H9 (cell line): ENCODE measurements at regions not wholly inside any gene's neighbourhood (a gene's known extent, or its start where the extent isn't known, plus 50 kb on each side); places are given as distances from the start of the nearest gene placed in this dataset.

Experiments used
- DNase-seq: peaks from one replicate; pipeline ENCODE4 v3.0.0-alpha.2; 2017
- H2AFZ ChIP-seq: one replicate; pipeline ENCODE4 v1.6.1; 2013; ENCODE audit warnings: mild to moderate bottlenecking, low read length, control low read depth, moderate library complexity
- H2AK5ac ChIP-seq: 2 replicates; pipeline ENCODE4 v1.6.1; 2013; ENCODE audit warnings: low read length, control low read depth, mixed read lengths; ENCODE audit not compliant: insufficient read length
- H2BK120ac ChIP-seq: one replicate; pipeline ENCODE4 v1.6.1; 2013; ENCODE audit warnings: low read depth, mild to moderate bottlenecking, low read length, control low read depth, inconsistent platforms; ENCODE audit not compliant: poor library complexity, severe bottlenecking
- H2BK12ac ChIP-seq: 2 replicates; pipeline ENCODE4 v1.6.1; 2013; ENCODE audit warnings: low read length, control low read depth, mixed read lengths, low read depth; ENCODE audit not compliant: insufficient read length
- H2BK15ac ChIP-seq: 2 replicates; pipeline ENCODE4 v1.6.1; 2013; ENCODE audit warnings: low read depth, low read length, control low read depth
- H2BK20ac ChIP-seq: one replicate; pipeline ENCODE4 v1.6.1; 2013; ENCODE audit warnings: low read depth, mild to moderate bottlenecking, low read length, control low read depth, inconsistent platforms; ENCODE audit not compliant: poor library complexity, severe bottlenecking
- H2BK5ac ChIP-seq: 2 replicates; pipeline ENCODE4 v1.6.1; 2013; ENCODE audit warnings: low read length, control low read depth, mixed read lengths; ENCODE audit not compliant: insufficient read length
- H3K14ac ChIP-seq: 2 replicates; pipeline ENCODE4 v1.6.1; 2013; ENCODE audit warnings: low read length, control low read depth; ENCODE audit not compliant: insufficient read depth
- H3K18ac ChIP-seq: 2 replicates; pipeline ENCODE4 v1.6.1; 2013; ENCODE audit warnings: low read depth, mild to moderate bottlenecking, mixed read lengths, low read length, control low read depth; ENCODE audit not compliant: insufficient read length
- H3K23ac ChIP-seq: 2 replicates; pipeline ENCODE4 v1.6.1; 2013; ENCODE audit warnings: low read length, control low read depth, mixed read lengths, low read depth; ENCODE audit not compliant: insufficient read length
- H3K23me2 ChIP-seq: 2 replicates; pipeline ENCODE4 v1.6.1; 2013; ENCODE audit warnings: low read depth, mild to moderate bottlenecking, mixed read lengths, low read length, control low read depth; ENCODE audit not compliant: insufficient read length, poor library complexity, severe bottlenecking
- H3K27ac ChIP-seq: 2 replicates; pipeline ENCODE4 v1.5.1; 2013; ENCODE audit warnings: low read length, control low read depth, mixed read lengths, low read depth; ENCODE audit not compliant: insufficient read length
- H3K27me3 ChIP-seq: 2 replicates; pipeline ENCODE4 v1.6.1; 2013; ENCODE audit warnings: low read length, control low read depth, inconsistent platforms; ENCODE audit not compliant: insufficient read depth
- H3K4ac ChIP-seq: 2 replicates; pipeline ENCODE4 v1.6.1; 2013; ENCODE audit warnings: low read depth, mild to moderate bottlenecking, control low read depth, inconsistent platforms, low read length, moderate library complexity
- H3K4me1 ChIP-seq: 2 replicates; pipeline ENCODE4 v1.6.1; 2013; ENCODE audit warnings: low read length, control low read depth, inconsistent platforms; ENCODE audit not compliant: insufficient read depth
- H3K4me2 ChIP-seq: 2 replicates; pipeline ENCODE4 v1.6.1; 2013; ENCODE audit warnings: low read length, control low read depth, mixed read lengths; ENCODE audit not compliant: insufficient read length, insufficient read depth
- H3K56ac ChIP-seq: 2 replicates; pipeline ENCODE4 v1.6.1; 2013; ENCODE audit warnings: low read depth, mild to moderate bottlenecking, mixed read lengths, low read length, control low read depth; ENCODE audit not compliant: insufficient read length
- H3K79me1 ChIP-seq: 2 replicates; pipeline ENCODE4 v1.6.1; 2013; ENCODE audit warnings: low read depth, mild to moderate bottlenecking, moderate library complexity, low read length, control low read depth, inconsistent platforms; ENCODE audit not compliant: insufficient read depth, poor library complexity, severe bottlenecking
- H3K79me2 ChIP-seq: 2 replicates; pipeline ENCODE4 v1.6.1; 2013; ENCODE audit warnings: low read length, control low read depth, inconsistent platforms; ENCODE audit not compliant: insufficient read depth
- H3K9ac ChIP-seq: 2 replicates; pipeline ENCODE4 v1.6.1; 2013; ENCODE audit warnings: low read length, control low read depth, mixed read lengths; ENCODE audit not compliant: insufficient read length; ENCODE audit errors: extremely low read depth
- H3K9me3 ChIP-seq: one replicate; pipeline ENCODE4 v1.6.1; 2013; ENCODE audit warnings: low read depth, low read length, inconsistent platforms; ENCODE audit not compliant: control insufficient read depth
- H3T11ph ChIP-seq: one replicate; pipeline ENCODE4 v1.6.1; 2013; ENCODE audit warnings: mild to moderate bottlenecking, low read length, control low read depth, inconsistent platforms
- H4K20me1 ChIP-seq: one replicate; pipeline ENCODE4 v1.6.1; 2013; ENCODE audit not compliant: control insufficient read depth, insufficient read length, insufficient read depth
- H4K5ac ChIP-seq: 2 replicates; pipeline ENCODE4 v1.6.1; 2013; ENCODE audit warnings: low read depth, mild to moderate bottlenecking, mixed read lengths, low read length, control low read depth; ENCODE audit not compliant: insufficient read length
- H4K8ac ChIP-seq: replicated peaks from 2 replicates; pipeline ENCODE4 v1.6.1; 2013; ENCODE audit warnings: low read length, control low read depth, mixed read lengths, low read depth; ENCODE audit not compliant: insufficient read length
- H4K91ac ChIP-seq: 2 replicates; pipeline ENCODE4 v1.6.1; 2013; ENCODE audit warnings: low read depth, mild to moderate bottlenecking, moderate library complexity, mixed read lengths, low read length, control low read depth; ENCODE audit not compliant: insufficient read length
- H3K27ac Mint-ChIP-seq, 3 experiments: 2 replicates in 2 of 3; 3 replicates in 1 of 3; pipeline ENCODE4 v1.8.0; 2020 to 2021; ENCODE audit warnings: mixed read lengths in 3 of 3, mild to moderate bottlenecking in 1 of 3, moderate library complexity in 1 of 3
- H3K27me3 Mint-ChIP-seq: 2 replicates; pipeline ENCODE4 v1.8.0; 2021; ENCODE audit warnings: low read depth, mild to moderate bottlenecking, moderate library complexity, mixed read lengths
- H3K36me3 Mint-ChIP-seq, 3 experiments: 2 replicates in 2 of 3; 3 replicates in 1 of 3; pipeline ENCODE4 v1.8.0; 2020 to 2021; ENCODE audit warnings: low read depth in 3 of 3, mixed read lengths in 3 of 3; ENCODE audit not compliant: insufficient read depth in 1 of 3
- H3K4me1 Mint-ChIP-seq, 2 experiments: 2 replicates each; pipeline ENCODE4 v1.8.0; 2020; ENCODE audit warnings: mixed read lengths in 2 of 2
- H3K4me3 Mint-ChIP-seq, 2 experiments: 2 replicates in 1 of 2; 3 replicates in 1 of 2; pipeline ENCODE4 v1.8.0; 2020 to 2021; ENCODE audit warnings: mild to moderate bottlenecking in 2 of 2, mixed read lengths in 2 of 2, moderate library complexity in 1 of 2
- H3K9me3 Mint-ChIP-seq, 2 experiments: 2 replicates in 1 of 2; 3 replicates in 1 of 2; pipeline ENCODE4 v1.8.0; 2020; ENCODE audit warnings: mild to moderate bottlenecking in 2 of 2, mixed read lengths in 2 of 2, moderate library complexity in 1 of 2
- CTCF ChIP-seq: fragments of 200-600 bp; sonication (generic); conservative IDR thresholded peaks from 3 replicates; pipeline ENCODE4 v1.8.0; 2021; ENCODE audit warnings: antibody characterized with exemption, mild to moderate bottlenecking
- WGBS: extraction: QIAGEN DNeasy Blood & Tissue Kit; methylation state at CpG from one replicate; pipeline ENCODE4 v1.1.7; 2013; ENCODE audit warnings: missing lambda C conversion rate, low lambda C conversion rate, mixed read lengths; ENCODE audit not compliant: insufficient read length; ENCODE audit errors: extremely low coverage; 5-methylcytosine and 5-hydroxymethylcytosine counted together

GRCh38 chr6:146874278-146875018, 275.7 kb downstream of the ADGB start:
- no peak overlapping the region for H2AFZ ChIP-seq
- no peaks in the 10 kb centered on the region for H3K27me3 Mint-ChIP-seq
- no peak for DNase-seq
- no peak overlapping the region for H3K14ac ChIP-seq
- H3K79me2 ChIP-seq = no peaks in the 10 kb centered on the region
- H4K8ac ChIP-seq = no peak overlapping the region
- no peak overlapping the region for H3K27ac ChIP-seq
- no peaks in the 10 kb centered on the region; a peak in 1 of 4 replicates for H3K4me1 Mint-ChIP-seq
- no CpG with 5 or more reads among the region's 4 CpGs for WGBS
- no peaks in the 10 kb centered on the region for H3K9me3 ChIP-seq
- no peak overlapping the region for H2BK120ac ChIP-seq
- no peak for TF ChIP-seq CTCF
- H3K27me3 ChIP-seq = no peaks in the 10 kb centered on the region
- H2BK20ac ChIP-seq = no peak overlapping the region
- no peak overlapping the region for H2BK5ac ChIP-seq
- H3K23ac ChIP-seq = no peak overlapping the region
- H4K20me1 ChIP-seq = no peaks in the 10 kb centered on the region
- no peak overlapping the region for H3T11ph ChIP-seq
- no peaks in the 10 kb centered on the region for H3K23me2 ChIP-seq
- H2BK12ac ChIP-seq = no peak overlapping the region
- no peaks in the 10 kb centered on the region for H3K9me3 Mint-ChIP-seq
- H2BK15ac ChIP-seq = no peak overlapping the region
- H2AK5ac ChIP-seq = no peak overlapping the region
- no peak overlapping the region for H3K4me2 ChIP-seq
- no peaks in the 10 kb centered on the region for H3K4me1 ChIP-seq
- H3K79me1 ChIP-seq = no peaks in the 10 kb centered on the region
- H3K4ac ChIP-seq = no peak overlapping the region
- no peak overlapping the region for H4K5ac ChIP-seq
- no peaks in the 10 kb centered on the region for H3K36me3 Mint-ChIP-seq
- no peak overlapping the region for H3K4me3 Mint-ChIP-seq
- H4K91ac ChIP-seq = no peak overlapping the region
- H3K18ac ChIP-seq = no peak overlapping the region
- H3K9ac ChIP-seq = no peak overlapping the region
- no peak overlapping the region for H3K56ac ChIP-seq
- H3K27ac Mint-ChIP-seq = no peak overlapping the region
